Cardiac fibroblast (primary cell): ENCODE measurements at regions not wholly inside any gene's neighbourhood (a gene's known extent, or its start where the extent isn't known, plus 50 kb on each side); places are given as distances from the start of the nearest gene placed in this dataset.
"Not testable (repeated sequence)": the region's sequence is repeated elsewhere in the genome, so short reads cannot be mapped to it uniquely, and the experiment has no call there.

Experiments
- DNase-seq, 2 donors: peaks; one replicate each; pipeline versions ENCODE4 v3.0.0 to v3.0.0-alpha.2; 2010; ENCODE audit warnings: low read depth in 2 of 2
- H3K4me3 ChIP-seq, 2 donors: replicated peaks in 1 of 2; 1 replicate in 1 of 2; 2 replicates in 1 of 2; pipeline ENCODE4 v1.5.1; 2011; ENCODE audit warnings: low read depth in 2 of 2, low read length in 2 of 2, mild to moderate bottlenecking in 2 of 2, moderate library complexity in 1 of 2
- TF ChIP-seq, protein P1 (sequence below): IDR thresholded peaks from one replicate; pipeline ENCODE4 v1.5.1; 2011; ENCODE audit warnings: low read depth, mild to moderate bottlenecking, low read length, inconsistent platforms

DNA sequence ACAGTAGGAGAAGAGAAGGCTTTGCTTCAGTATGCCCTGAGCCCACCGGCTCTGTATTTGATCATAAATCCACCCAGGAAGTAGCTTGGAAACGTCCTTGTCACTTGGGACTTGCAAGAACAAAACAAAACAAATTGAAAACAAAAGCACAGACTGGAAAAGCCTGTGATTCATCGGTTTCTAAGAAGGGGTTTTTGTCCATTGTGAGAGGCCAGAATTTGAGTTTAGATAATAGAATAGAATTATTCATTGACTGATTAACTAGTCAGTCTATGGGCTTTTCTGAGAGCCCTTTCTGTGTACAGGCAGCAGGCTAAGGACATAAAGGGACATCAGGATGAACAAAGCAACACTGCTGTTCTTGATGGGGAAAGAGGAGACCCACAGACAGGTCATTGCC is 424.8 kb downstream of the IRX1 start:
- TF ChIP-seq, protein P1, sequence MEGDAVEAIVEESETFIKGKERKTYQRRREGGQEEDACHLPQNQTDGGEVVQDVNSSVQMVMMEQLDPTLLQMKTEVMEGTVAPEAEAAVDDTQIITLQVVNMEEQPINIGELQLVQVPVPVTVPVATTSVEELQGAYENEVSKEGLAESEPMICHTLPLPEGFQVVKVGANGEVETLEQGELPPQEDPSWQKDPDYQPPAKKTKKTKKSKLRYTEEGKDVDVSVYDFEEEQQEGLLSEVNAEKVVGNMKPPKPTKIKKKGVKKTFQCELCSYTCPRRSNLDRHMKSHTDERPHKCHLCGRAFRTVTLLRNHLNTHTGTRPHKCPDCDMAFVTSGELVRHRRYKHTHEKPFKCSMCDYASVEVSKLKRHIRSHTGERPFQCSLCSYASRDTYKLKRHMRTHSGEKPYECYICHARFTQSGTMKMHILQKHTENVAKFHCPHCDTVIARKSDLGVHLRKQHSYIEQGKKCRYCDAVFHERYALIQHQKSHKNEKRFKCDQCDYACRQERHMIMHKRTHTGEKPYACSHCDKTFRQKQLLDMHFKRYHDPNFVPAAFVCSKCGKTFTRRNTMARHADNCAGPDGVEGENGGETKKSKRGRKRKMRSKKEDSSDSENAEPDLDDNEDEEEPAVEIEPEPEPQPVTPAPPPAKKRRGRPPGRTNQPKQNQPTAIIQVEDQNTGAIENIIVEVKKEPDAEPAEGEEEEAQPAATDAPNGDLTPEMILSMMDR = no peak
- H3K4me3 ChIP-seq = no peak overlapping the region
- peak in 1 of 2 donors; percentile 77 for DNase-seq

DNA sequence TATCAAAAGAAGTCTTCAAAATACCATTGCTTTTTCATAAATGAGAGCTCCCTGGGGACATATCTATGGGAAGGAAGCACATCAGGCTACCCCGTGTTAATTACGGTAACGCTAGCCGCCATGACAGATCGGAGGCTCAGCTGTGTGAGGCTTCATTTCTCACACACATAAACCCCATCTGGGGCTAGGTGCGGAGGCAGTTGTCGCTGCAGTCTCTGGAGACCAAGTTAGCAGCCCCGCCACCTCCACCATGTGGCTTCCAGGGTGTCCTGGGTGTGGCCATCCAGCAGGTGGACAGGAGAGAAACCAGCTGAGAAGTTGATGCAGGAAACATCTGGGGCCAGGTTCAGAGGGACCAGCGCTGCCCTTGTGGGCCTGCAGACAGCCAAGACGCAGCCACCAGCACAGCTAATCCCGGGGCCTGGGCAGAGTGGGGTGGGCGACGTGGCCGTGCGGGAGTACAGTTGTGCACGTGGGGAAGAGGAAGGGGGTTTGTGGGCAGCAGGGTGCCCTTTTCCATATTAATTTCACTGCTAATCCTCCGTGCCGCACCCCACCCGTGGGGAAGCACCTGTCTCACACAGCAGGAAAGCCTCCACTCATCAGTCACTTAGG is 426.5 kb downstream of the IRX1 start:
- DNase-seq = no peak
- TF ChIP-seq, protein P1 = no peak
- no peak overlapping the region for H3K4me3 ChIP-seq

DNA sequence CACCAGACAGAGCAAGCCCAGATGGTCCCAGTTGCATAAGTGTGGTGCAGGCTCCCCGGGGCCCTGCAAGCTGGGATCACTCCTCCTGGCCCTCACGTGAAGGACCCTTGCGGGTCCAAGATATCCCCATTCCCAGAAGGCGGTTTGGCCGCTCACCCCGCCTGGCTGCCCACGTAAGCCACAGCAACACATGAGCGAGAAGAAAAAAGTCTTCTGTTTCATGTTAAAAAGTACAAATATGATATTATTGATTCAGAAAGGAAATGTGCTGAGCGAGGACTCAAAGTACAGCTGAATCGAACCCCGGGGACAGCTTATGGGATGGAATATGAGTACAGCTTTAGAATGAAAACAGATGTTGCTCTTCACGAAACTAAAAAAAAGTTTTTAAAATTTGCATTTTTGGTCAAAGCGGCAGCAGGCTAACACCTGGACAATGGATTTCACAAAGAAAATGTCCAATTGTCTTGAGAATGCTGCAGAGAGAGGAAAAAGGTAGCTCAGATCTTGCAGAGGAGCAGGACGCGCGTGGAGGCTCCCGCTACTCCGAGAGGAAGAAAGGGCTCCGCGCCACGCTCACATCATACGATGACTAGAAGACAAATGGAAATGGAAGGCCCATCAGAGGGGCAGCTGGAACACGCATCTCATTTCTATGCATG is 427.6 kb downstream of the IRX1 start:
- TF ChIP-seq, protein P1 = no peak
- no peak overlapping the region for H3K4me3 ChIP-seq
- no peak for DNase-seq

DNA sequence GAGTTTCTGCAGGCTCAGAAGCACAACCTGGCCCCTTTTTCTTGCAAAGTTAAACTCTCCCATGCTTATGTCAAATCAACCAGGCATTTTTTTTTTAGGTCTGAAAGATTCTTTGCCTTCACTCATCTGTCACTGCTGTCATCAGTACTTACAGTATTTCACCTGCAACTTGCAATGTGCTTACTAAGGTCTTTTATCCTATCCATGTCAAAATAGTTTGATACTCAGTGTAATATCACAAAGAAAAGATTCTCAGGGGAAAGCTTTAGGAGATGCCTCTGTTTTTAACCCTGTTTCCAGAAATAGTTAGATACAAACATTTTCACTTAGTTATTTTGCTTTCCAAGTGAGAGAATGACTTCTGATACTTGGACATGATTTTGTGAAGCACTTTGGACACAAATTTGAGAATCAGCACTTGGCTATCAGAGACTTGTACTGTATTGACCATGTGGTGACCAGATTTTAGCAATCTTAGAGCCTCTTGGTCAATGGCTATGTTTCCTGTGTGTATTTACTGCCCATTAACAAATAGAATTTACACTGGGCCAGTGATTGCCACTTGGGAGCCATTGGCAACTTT is 428.2 kb downstream of the IRX1 start:
- H3K4me3 ChIP-seq = no peak overlapping the region
- no peak for DNase-seq
- TF ChIP-seq, protein P1 = no peak

DNA sequence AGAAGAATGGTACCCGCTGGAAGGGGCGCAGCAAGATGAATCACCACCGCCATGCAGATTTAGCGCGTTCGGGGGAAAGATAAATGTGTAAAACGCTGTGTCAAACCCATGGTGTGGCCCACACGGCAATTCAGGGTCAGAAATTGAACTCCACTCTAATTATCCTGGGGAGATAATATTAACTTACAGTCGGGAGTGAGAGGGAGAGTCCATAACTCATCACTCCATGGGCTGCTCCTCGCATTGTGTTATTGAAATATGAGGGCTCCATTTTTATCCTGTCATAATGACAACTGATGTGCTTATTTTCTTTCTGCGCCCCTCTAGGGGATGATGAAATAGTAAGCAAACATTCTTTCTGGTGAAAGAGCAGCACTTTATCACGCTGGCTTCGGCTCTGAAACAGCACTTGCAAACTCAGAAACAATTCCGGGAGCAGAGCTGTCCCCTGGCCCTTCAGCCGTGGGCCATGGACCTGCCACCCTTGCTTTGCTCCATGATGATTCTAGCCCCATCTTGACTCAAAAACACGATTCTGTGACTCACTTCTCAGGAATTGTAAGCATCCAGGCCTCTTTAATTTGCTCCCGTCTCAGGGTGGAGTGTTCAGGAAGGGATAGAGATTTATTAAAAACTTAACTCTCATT is 431.6 kb downstream of the IRX1 start:
- DNase-seq = peak in 1 of 2 donors; percentile 34
- TF ChIP-seq, protein P1 = no peak
- H3K4me3 ChIP-seq = no peak overlapping the region

DNA sequence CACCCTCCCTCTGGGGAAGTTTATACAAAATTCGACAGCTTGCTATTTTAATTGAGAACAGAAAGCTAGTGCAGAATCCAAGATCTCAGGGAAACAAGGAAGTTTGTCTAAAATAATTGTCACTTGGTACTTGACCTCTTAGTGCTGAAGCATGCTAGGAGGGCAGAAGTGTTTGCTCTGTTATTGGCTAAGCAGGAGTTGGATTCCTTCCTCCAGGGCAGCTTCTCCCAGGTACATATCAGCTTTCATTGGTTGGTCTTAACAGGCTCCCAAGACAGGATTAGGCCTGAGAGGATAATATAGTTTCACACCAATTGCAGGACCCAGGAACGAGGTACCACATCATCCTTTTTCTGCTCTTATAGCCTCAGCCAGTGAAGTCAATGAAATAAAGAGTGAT is 432.8 kb downstream of the IRX1 start:
- no peak for DNase-seq
- TF ChIP-seq, protein P1 = no peak
- no peak overlapping the region for H3K4me3 ChIP-seq

DNA sequence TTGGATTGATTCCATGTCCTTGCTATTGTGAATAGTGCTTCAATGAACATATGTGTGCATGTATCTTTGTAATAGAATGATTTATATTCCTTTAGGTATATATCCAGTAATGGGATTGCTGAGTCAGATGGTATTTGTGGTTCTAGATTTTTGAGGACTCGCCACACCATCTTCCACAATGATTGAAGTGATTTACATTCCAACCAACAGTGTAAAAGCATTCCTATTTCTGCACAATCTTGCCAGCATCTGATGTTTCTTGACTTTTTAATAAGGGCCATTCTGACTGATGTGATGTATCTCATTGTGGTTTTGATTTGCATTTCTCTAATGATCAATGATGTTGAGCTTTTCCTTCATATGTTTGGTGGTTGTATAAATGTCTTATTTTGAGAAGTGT is 437.9 kb downstream of the IRX1 start:
- not testable (repeated sequence) for DNase-seq, H3K4me3 ChIP-seq
